GM19035 (cell line): ENCODE measurements at regions not wholly inside any gene's neighbourhood (a gene's known extent, or its start where the extent isn't known, plus 50 kb on each side); places are given as distances from the start of the nearest gene placed in this dataset.

Experiments
- ATAC-seq: cut with Tn5 transposase; IDR thresholded peaks from one replicate; pipeline ENCODE4 v1.9.1; 2021; ENCODE audit not compliant: unreplicated experiment

DNA sequence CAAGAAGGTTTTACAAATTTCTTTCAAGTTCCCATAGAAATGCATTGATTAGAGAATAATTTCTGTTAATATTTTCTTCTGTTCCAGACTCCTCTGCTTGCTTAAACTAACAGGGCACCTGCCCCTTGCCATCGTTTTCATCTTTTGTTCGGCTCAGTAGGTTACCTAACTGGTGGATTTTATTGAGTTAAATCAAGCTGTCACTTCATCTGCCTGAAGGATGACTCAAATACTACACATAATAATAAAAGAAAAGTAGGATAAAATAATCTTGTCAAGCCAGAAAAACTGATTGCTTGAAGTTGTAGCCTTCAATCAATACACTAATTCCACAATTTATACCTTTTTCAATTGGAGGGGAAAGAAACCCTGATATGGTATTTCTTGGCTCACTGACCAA lies 234.0 kb downstream of the NR4A2 start:
- no peak for ATAC-seq

- no peak for ATAC-seq
Observed at GRCh38 chr2:156088587-156088986, 243.9 kb downstream of the NR4A2 start.

DNA sequence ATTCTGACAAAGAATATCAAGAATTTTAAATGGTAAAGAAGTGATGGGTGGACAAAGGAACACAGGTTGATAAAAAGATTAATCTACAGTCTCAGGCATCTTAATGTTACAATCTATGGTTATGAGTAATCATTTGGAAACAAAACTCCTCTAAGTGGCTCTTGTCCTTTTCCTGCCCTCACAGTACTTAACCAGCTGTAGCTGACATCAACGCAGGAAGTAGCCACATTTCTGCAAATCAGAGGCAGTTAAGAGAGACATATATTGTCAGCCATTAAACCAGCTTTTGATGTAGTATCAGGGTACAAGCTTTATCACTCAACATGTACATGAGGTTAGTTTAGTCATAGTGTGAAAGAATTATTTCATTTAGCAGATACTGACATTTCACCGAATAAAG lies 244.6 kb downstream of the NR4A2 start:
- ATAC-seq, result no peak

- no peak for ATAC-seq
Observed at GRCh38 chr2:156083763-156084493, 248.6 kb downstream of the NR4A2 start.

- no peak for ATAC-seq
Observed at GRCh38 chr2:156079845-156080244, 252.7 kb downstream of the NR4A2 start.

DNA sequence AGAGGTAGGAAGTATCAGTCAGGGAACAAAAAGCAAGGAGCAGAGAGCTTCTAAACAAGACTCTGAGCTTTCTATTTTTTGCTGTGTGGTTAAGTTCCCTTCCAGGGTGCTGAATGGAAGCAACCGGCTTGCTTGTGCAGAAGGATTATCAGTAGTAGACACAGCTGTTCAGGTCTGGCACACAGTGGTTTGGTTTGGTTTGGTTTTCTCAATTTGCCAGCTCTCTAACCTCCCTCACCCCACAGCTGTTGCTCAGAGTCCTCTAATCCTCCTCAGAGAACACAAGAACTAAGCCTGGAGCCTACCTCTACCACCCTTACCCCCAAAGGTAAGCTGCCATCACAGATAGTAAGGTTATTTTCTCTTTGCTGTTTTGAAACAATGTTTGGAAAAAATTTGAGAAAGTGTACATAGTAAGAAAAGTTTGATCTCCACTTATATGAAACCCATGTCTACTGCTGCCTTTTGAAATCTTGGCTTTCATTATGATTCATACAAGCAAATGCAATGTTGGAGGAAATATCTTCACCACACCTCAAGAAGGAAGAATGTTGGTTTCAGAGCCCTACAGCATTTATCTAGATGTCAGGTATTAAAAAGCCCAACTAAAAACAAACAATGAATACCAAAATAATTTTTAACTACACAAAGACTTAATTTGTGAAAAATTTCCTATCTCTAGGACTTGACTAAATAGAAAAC lies 255.3 kb downstream of the NR4A2 start:
- no peak for ATAC-seq

GRCh38 chr2:156065912-156066311 lies 266.6 kb downstream of the NR4A2 start:
- ATAC-seq, result no peak

DNA sequence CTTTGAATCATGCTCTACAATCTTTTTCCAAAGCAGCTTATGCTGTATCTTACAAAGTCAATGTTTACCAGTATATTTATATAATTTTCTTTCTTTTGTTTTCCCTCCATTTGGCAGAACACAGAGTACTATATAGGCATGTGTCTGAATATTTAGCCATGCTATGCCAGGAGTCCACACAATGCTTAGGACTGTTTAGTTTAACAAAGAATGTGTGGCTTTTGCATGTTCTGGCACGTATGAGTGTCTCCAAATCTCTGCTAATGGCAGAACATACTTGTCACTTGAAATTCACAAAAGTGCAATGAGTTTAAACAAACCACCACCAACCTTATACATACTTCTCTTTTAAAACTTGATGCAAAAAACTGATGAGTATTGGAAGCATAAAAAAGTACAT lies 268.0 kb downstream of the NR4A2 start:
- ATAC-seq, result no peak

- ATAC-seq, result no peak
Observed at GRCh38 chr2:156057647-156058046, 274.9 kb downstream of the NR4A2 start.

DNA sequence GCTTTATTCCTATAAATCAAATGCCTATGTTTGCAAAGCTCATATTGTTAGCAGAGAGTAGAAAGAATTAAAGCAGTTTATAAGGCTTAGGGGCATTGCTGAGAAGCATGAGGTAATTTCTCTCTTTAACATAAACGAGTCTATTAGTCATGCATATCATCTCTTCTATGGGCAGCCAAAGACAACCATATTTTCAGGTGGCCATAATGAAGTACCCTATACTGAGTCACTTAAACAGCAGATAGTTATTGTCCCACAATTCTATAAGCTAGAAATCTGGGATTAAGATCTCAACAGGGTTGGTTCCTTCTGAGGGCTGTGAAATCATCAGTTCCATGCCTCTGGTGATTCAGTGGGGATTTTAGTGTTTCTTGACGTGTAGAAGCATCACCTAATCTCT lies 277.5 kb downstream of the NR4A2 start:
- no peak for ATAC-seq

- ATAC-seq, result no peak
Observed at GRCh38 chr2:156046900-156047299, 285.6 kb downstream of the NR4A2 start.

DNA sequence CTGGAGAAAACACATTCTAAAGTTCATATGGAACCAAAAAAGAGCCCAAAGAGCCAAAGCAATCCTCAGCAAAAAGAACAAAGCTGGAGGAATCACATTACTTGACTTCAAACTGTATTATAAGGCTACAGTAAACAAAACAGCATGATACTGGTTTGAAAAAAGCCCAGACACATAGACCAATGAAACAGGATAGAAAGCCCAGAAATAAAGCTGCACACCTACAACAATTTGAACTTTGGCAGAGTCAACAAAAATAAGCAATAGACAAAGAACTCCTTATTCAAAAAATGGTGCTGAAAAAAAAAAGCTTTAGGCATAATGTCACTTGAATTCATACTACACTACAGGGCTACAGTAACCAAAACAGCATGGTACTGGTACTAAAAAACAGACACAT lies 289.6 kb downstream of the NR4A2 start:
- no peak for ATAC-seq

DNA sequence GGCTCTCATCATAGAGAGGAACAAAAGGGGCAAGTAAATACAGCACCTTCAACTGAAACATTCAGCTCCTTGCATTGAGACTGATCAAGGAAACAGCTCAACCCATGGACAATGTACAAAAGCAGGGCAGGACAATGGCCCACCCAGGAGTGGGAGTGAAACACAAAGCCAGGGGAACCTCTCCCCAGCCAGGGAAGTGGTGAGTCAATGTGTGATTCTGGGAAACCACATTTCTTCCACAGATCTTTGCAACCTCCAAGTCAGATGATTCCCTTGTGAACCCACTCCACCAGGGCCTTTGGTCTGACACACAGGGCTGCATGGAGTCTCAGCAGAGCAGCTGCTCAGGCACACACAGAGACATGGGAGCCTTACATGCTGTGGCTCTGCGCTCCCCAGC lies 294.5 kb downstream of the NR4A2 start:
- ATAC-seq, result no peak

- no peak for ATAC-seq
Observed at GRCh38 chr2:156037482-156037881, 295.0 kb downstream of the NR4A2 start.

- no peak for ATAC-seq
Observed at GRCh38 chr2:156031121-156031520, 301.4 kb downstream of the NR4A2 start.

- ATAC-seq, result no peak
Observed at GRCh38 chr2:156023229-156023869, 309.2 kb downstream of the NR4A2 start.

- no peak for ATAC-seq
Observed at GRCh38 chr2:156021146-156022040, 311.1 kb downstream of the NR4A2 start.

- ATAC-seq, result no peak
Observed at GRCh38 chr2:156019341-156019740, 313.2 kb downstream of the NR4A2 start.

- ATAC-seq, result no peak
Observed at GRCh38 chr2:156017341-156017885, 315.1 kb downstream of the NR4A2 start.

- no peak for ATAC-seq
Observed at GRCh38 chr2:156009293-156009692, 323.2 kb downstream of the NR4A2 start.
